H9 (cell line): ENCODE measurements at regions not wholly inside any gene's neighbourhood (a gene's known extent, or its start where the extent isn't known, plus 50 kb on each side); places are given as distances from the start of the nearest gene placed in this dataset.

ENCODE experiments used
- DNase-seq: peaks from one replicate; pipeline ENCODE4 v3.0.0-alpha.2; 2017
- H2AFZ ChIP-seq: one replicate; pipeline ENCODE4 v1.6.1; 2013; ENCODE audit warnings: mild to moderate bottlenecking, low read length, control low read depth, moderate library complexity
- H2AK5ac ChIP-seq: 2 replicates; pipeline ENCODE4 v1.6.1; 2013; ENCODE audit warnings: low read length, control low read depth, mixed read lengths; ENCODE audit not compliant: insufficient read length
- H2BK120ac ChIP-seq: one replicate; pipeline ENCODE4 v1.6.1; 2013; ENCODE audit warnings: low read depth, mild to moderate bottlenecking, low read length, control low read depth, inconsistent platforms; ENCODE audit not compliant: poor library complexity, severe bottlenecking
- H2BK12ac ChIP-seq: 2 replicates; pipeline ENCODE4 v1.6.1; 2013; ENCODE audit warnings: low read length, control low read depth, mixed read lengths, low read depth; ENCODE audit not compliant: insufficient read length
- H2BK15ac ChIP-seq: 2 replicates; pipeline ENCODE4 v1.6.1; 2013; ENCODE audit warnings: low read depth, low read length, control low read depth
- H2BK20ac ChIP-seq: one replicate; pipeline ENCODE4 v1.6.1; 2013; ENCODE audit warnings: low read depth, mild to moderate bottlenecking, low read length, control low read depth, inconsistent platforms; ENCODE audit not compliant: poor library complexity, severe bottlenecking
- H2BK5ac ChIP-seq: 2 replicates; pipeline ENCODE4 v1.6.1; 2013; ENCODE audit warnings: low read length, control low read depth, mixed read lengths; ENCODE audit not compliant: insufficient read length
- H3K14ac ChIP-seq: 2 replicates; pipeline ENCODE4 v1.6.1; 2013; ENCODE audit warnings: low read length, control low read depth; ENCODE audit not compliant: insufficient read depth
- H3K18ac ChIP-seq: 2 replicates; pipeline ENCODE4 v1.6.1; 2013; ENCODE audit warnings: low read depth, mild to moderate bottlenecking, mixed read lengths, low read length, control low read depth; ENCODE audit not compliant: insufficient read length
- H3K23ac ChIP-seq: 2 replicates; pipeline ENCODE4 v1.6.1; 2013; ENCODE audit warnings: low read length, control low read depth, mixed read lengths, low read depth; ENCODE audit not compliant: insufficient read length
- H3K23me2 ChIP-seq: 2 replicates; pipeline ENCODE4 v1.6.1; 2013; ENCODE audit warnings: low read depth, mild to moderate bottlenecking, mixed read lengths, low read length, control low read depth; ENCODE audit not compliant: insufficient read length, poor library complexity, severe bottlenecking
- H3K27ac ChIP-seq: 2 replicates; pipeline ENCODE4 v1.5.1; 2013; ENCODE audit warnings: low read length, control low read depth, mixed read lengths, low read depth; ENCODE audit not compliant: insufficient read length
- H3K27me3 ChIP-seq: 2 replicates; pipeline ENCODE4 v1.6.1; 2013; ENCODE audit warnings: low read length, control low read depth, inconsistent platforms; ENCODE audit not compliant: insufficient read depth
- H3K4ac ChIP-seq: 2 replicates; pipeline ENCODE4 v1.6.1; 2013; ENCODE audit warnings: low read depth, mild to moderate bottlenecking, control low read depth, inconsistent platforms, low read length, moderate library complexity
- H3K4me1 ChIP-seq: 2 replicates; pipeline ENCODE4 v1.6.1; 2013; ENCODE audit warnings: low read length, control low read depth, inconsistent platforms; ENCODE audit not compliant: insufficient read depth
- H3K4me2 ChIP-seq: 2 replicates; pipeline ENCODE4 v1.6.1; 2013; ENCODE audit warnings: low read length, control low read depth, mixed read lengths; ENCODE audit not compliant: insufficient read length, insufficient read depth
- H3K56ac ChIP-seq: 2 replicates; pipeline ENCODE4 v1.6.1; 2013; ENCODE audit warnings: low read depth, mild to moderate bottlenecking, mixed read lengths, low read length, control low read depth; ENCODE audit not compliant: insufficient read length
- H3K79me1 ChIP-seq: 2 replicates; pipeline ENCODE4 v1.6.1; 2013; ENCODE audit warnings: low read depth, mild to moderate bottlenecking, moderate library complexity, low read length, control low read depth, inconsistent platforms; ENCODE audit not compliant: insufficient read depth, poor library complexity, severe bottlenecking
- H3K79me2 ChIP-seq: 2 replicates; pipeline ENCODE4 v1.6.1; 2013; ENCODE audit warnings: low read length, control low read depth, inconsistent platforms; ENCODE audit not compliant: insufficient read depth
- H3K9ac ChIP-seq: 2 replicates; pipeline ENCODE4 v1.6.1; 2013; ENCODE audit warnings: low read length, control low read depth, mixed read lengths; ENCODE audit not compliant: insufficient read length; ENCODE audit errors: extremely low read depth
- H3K9me3 ChIP-seq: one replicate; pipeline ENCODE4 v1.6.1; 2013; ENCODE audit warnings: low read depth, low read length, inconsistent platforms; ENCODE audit not compliant: control insufficient read depth
- H3T11ph ChIP-seq: one replicate; pipeline ENCODE4 v1.6.1; 2013; ENCODE audit warnings: mild to moderate bottlenecking, low read length, control low read depth, inconsistent platforms
- H4K20me1 ChIP-seq: one replicate; pipeline ENCODE4 v1.6.1; 2013; ENCODE audit not compliant: control insufficient read depth, insufficient read length, insufficient read depth
- H4K5ac ChIP-seq: 2 replicates; pipeline ENCODE4 v1.6.1; 2013; ENCODE audit warnings: low read depth, mild to moderate bottlenecking, mixed read lengths, low read length, control low read depth; ENCODE audit not compliant: insufficient read length
- H4K8ac ChIP-seq: replicated peaks from 2 replicates; pipeline ENCODE4 v1.6.1; 2013; ENCODE audit warnings: low read length, control low read depth, mixed read lengths, low read depth; ENCODE audit not compliant: insufficient read length
- H4K91ac ChIP-seq: 2 replicates; pipeline ENCODE4 v1.6.1; 2013; ENCODE audit warnings: low read depth, mild to moderate bottlenecking, moderate library complexity, mixed read lengths, low read length, control low read depth; ENCODE audit not compliant: insufficient read length
- H3K27ac Mint-ChIP-seq, 3 experiments: 2 replicates in 2 of 3; 3 replicates in 1 of 3; pipeline ENCODE4 v1.8.0; 2020 to 2021; ENCODE audit warnings: mixed read lengths in 3 of 3, mild to moderate bottlenecking in 1 of 3, moderate library complexity in 1 of 3
- H3K27me3 Mint-ChIP-seq: 2 replicates; pipeline ENCODE4 v1.8.0; 2021; ENCODE audit warnings: low read depth, mild to moderate bottlenecking, moderate library complexity, mixed read lengths
- H3K36me3 Mint-ChIP-seq, 3 experiments: 2 replicates in 2 of 3; 3 replicates in 1 of 3; pipeline ENCODE4 v1.8.0; 2020 to 2021; ENCODE audit warnings: low read depth in 3 of 3, mixed read lengths in 3 of 3; ENCODE audit not compliant: insufficient read depth in 1 of 3
- H3K4me1 Mint-ChIP-seq, 2 experiments: 2 replicates each; pipeline ENCODE4 v1.8.0; 2020; ENCODE audit warnings: mixed read lengths in 2 of 2
- H3K4me3 Mint-ChIP-seq, 2 experiments: 2 replicates in 1 of 2; 3 replicates in 1 of 2; pipeline ENCODE4 v1.8.0; 2020 to 2021; ENCODE audit warnings: mild to moderate bottlenecking in 2 of 2, mixed read lengths in 2 of 2, moderate library complexity in 1 of 2
- H3K9me3 Mint-ChIP-seq, 2 experiments: 2 replicates in 1 of 2; 3 replicates in 1 of 2; pipeline ENCODE4 v1.8.0; 2020; ENCODE audit warnings: mild to moderate bottlenecking in 2 of 2, mixed read lengths in 2 of 2, moderate library complexity in 1 of 2
- WGBS: extraction: QIAGEN DNeasy Blood & Tissue Kit; methylation state at CpG from one replicate; pipeline ENCODE4 v1.1.7; 2013; ENCODE audit warnings: missing lambda C conversion rate, low lambda C conversion rate, mixed read lengths; ENCODE audit not compliant: insufficient read length; ENCODE audit errors: extremely low coverage; 5-methylcytosine and 5-hydroxymethylcytosine counted together
- TF ChIP-seq, protein P1 (sequence below): fragments of 200-600 bp; sonication (generic); conservative IDR thresholded peaks from 3 replicates; pipeline ENCODE4 v1.8.0; 2021; ENCODE audit warnings: antibody characterized with exemption, mild to moderate bottlenecking

DNA sequence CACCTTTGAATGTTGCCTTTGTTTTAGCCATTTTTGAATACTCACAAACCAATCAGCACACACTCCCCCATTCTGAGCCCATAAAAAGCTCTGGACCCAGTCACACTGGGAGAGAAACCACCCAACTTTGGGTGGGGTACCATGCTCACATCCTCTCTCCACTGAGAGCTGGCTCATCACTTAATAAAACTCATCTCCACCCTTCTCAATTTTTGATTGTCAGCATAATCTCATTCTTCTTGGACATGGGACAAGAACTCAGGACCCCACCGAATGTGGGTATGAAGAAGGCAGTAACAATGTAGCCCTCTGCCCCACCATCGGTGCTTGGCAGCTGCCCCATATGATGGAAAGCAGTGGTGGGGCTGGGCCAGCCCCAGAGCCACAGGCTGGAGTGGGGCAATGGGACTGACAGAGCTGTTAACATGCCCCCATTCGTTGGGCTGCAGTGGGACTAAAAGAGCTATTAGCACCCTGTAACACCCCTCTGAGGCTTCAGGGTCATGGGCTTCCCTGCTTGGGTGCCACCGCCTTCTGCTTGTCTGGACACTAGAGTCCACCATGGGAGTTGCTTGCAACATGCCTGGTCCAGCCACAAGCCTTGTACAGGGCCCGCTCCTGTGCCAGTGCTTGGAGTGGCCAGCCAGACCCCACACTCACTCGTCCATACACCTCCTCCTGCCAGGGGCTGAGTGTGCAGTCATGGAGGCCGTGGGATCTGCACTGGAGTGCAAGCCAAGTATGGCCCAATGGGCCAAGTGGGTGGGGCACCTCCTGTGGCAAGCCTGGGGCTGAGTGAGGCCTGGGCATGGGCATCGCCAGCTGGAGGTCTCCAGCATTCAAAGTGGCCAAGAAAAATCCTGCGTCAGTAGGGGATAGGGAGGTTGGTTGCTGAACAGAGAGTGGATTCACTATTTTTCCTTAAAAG is 471.1 kb downstream of the TBC1D22A start:
- no CpG with 5 or more reads among the region's 9 CpGs for WGBS
- no peak overlapping the region for H2BK5ac ChIP-seq
- H3K4ac ChIP-seq: no peak overlapping the region
- H2BK12ac ChIP-seq: no peak overlapping the region
- H2BK120ac ChIP-seq: no peak overlapping the region
- TF ChIP-seq, protein P1, sequence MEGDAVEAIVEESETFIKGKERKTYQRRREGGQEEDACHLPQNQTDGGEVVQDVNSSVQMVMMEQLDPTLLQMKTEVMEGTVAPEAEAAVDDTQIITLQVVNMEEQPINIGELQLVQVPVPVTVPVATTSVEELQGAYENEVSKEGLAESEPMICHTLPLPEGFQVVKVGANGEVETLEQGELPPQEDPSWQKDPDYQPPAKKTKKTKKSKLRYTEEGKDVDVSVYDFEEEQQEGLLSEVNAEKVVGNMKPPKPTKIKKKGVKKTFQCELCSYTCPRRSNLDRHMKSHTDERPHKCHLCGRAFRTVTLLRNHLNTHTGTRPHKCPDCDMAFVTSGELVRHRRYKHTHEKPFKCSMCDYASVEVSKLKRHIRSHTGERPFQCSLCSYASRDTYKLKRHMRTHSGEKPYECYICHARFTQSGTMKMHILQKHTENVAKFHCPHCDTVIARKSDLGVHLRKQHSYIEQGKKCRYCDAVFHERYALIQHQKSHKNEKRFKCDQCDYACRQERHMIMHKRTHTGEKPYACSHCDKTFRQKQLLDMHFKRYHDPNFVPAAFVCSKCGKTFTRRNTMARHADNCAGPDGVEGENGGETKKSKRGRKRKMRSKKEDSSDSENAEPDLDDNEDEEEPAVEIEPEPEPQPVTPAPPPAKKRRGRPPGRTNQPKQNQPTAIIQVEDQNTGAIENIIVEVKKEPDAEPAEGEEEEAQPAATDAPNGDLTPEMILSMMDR: no peak
- H4K91ac ChIP-seq: no peak overlapping the region
- no peak overlapping the region for H3T11ph ChIP-seq
- H3K79me1 ChIP-seq: no peaks in the 10 kb centered on the region
- no peak overlapping the region for H2BK20ac ChIP-seq
- H3K14ac ChIP-seq: no peak overlapping the region
- H3K9me3 ChIP-seq: peaks cover 90% of the 10 kb centered on the region
- H3K27me3 Mint-ChIP-seq: peaks cover 4% of the 10 kb centered on the region; the same call in 1 of the 2 replicates
- H3K27me3 ChIP-seq: no peaks in the 10 kb centered on the region
- peaks cover 40 to 65% of the 10 kb centered on the region in 2 experiments for H3K9me3 Mint-ChIP-seq
- H3K79me2 ChIP-seq: no peaks in the 10 kb centered on the region
- no peak for DNase-seq
- H2AFZ ChIP-seq: no peak overlapping the region
- H4K20me1 ChIP-seq: no peaks in the 10 kb centered on the region
- no peak overlapping the region for H2AK5ac ChIP-seq
- H3K4me3 Mint-ChIP-seq: no peak overlapping the region
- no peak overlapping the region for H3K4me2 ChIP-seq
- H3K23me2 ChIP-seq: no peaks in the 10 kb centered on the region
- H3K18ac ChIP-seq: no peak overlapping the region
- no peaks in the 10 kb centered on the region for H3K4me1 ChIP-seq
- H3K9ac ChIP-seq: no peak overlapping the region
- no peak overlapping the region for H3K56ac ChIP-seq
- H3K27ac Mint-ChIP-seq: no peak overlapping the region
- H3K36me3 Mint-ChIP-seq: peaks cover 4 to 22% (median 9%) of the 10 kb centered on the region in 3 experiments; a peak in 5 of 7 replicates
- no peak overlapping the region for H3K27ac ChIP-seq
- H3K23ac ChIP-seq: no peak overlapping the region
- H4K8ac ChIP-seq: no peak overlapping the region
- H2BK15ac ChIP-seq: no peak overlapping the region
- H3K4me1 Mint-ChIP-seq: no peaks in the 10 kb centered on the region
- no peak overlapping the region for H4K5ac ChIP-seq
